ENCODE measurements at regions not wholly inside any gene's neighbourhood (a gene's known extent, or its start where the extent isn't known, plus 50 kb on each side); places are given as distances from the start of the nearest gene placed in this dataset.

DNA sequence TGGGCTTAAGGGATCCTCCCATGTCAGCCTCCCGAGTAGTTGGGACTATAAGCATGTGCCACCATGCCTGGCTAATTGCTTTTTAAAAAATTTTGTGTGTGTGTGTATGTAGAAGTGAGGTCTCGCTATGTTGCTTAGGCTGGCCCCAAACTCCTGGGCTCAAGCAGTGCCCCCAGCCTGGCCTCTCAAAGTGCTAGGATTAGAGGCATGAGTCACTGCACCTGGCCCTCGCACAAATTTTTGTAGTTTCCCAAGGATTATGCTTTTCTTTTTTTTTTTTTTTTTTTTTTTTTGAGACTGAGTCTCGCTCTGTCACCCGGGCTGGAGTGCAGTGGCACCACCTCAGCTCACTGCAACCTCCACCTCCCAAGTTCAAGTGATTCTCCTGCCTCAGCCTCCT is 144.4 kb upstream of the HNRNPU start:
- TF ChIP-seq, protein P1, sequence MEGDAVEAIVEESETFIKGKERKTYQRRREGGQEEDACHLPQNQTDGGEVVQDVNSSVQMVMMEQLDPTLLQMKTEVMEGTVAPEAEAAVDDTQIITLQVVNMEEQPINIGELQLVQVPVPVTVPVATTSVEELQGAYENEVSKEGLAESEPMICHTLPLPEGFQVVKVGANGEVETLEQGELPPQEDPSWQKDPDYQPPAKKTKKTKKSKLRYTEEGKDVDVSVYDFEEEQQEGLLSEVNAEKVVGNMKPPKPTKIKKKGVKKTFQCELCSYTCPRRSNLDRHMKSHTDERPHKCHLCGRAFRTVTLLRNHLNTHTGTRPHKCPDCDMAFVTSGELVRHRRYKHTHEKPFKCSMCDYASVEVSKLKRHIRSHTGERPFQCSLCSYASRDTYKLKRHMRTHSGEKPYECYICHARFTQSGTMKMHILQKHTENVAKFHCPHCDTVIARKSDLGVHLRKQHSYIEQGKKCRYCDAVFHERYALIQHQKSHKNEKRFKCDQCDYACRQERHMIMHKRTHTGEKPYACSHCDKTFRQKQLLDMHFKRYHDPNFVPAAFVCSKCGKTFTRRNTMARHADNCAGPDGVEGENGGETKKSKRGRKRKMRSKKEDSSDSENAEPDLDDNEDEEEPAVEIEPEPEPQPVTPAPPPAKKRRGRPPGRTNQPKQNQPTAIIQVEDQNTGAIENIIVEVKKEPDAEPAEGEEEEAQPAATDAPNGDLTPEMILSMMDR (IDR thresholded peaks at IDR 0.05) = no peak
- TF ChIP-seq POLR2A (IDR thresholded peaks at IDR 0.05) = no peak

Data from Peyer's patch (tissue), 4 donors.